SK-N-SH (cell line): ENCODE measurements at regions not wholly inside any gene's neighbourhood (a gene's known extent, or its start where the extent isn't known, plus 50 kb on each side); places are given as distances from the start of the nearest gene placed in this dataset.

ENCODE experiments used
- CTCF ChIA-PET: fragments of 300-600, 350-600 bp; formaldehyde crosslinking; extraction: SDS; loops from one replicate; lab custom pipeline; 2021; lab: Yijun Ruan, JAX
- POLR2A ChIA-PET: fragments of 350-600 bp; sonication (Branson Sonifier 250); formaldehyde crosslinking; extraction: SDS; loops from one replicate; lab custom pipeline; 2020; ENCODE audit warnings: antibody characterized with exemption, inconsistent platforms; lab: Yijun Ruan, JAX
- DNase-seq: peaks from one replicate; pipeline ENCODE4 v3.0.0; 2012
- H2AFZ ChIP-seq: fragments of 200-600 bp; sonication (generic); 2 replicates; pipeline ENCODE4 v1.8.1; 2016; ENCODE audit warnings: antibody characterized with exemption, mild to moderate bottlenecking, low read depth
- H3F3A ChIP-seq: fragments of 200-600 bp; sonication (generic); replicated peaks from 2 replicates; pipeline ENCODE3; 2016; ENCODE audit warnings: antibody characterized with exemption, mild to moderate bottlenecking; ENCODE audit not compliant: insufficient read depth
- H3K27ac ChIP-seq, 2 experiments: fragments of 200-500 bp in 1 of 2; fragments of 200-600 bp in 1 of 2; sonication (Bioruptor generic) in 1 of 2; sonication (generic), shearing (Covaris generic) in 1 of 2; 2 replicates each; pipeline versions ENCODE4 v1.5.1 to v1.6.1; 2014 to 2016; ENCODE audit warnings: low read depth in 2 of 2, inconsistent platforms in 1 of 2, low read length in 1 of 2, mild to moderate bottlenecking in 1 of 2, mixed read lengths in 1 of 2
- H3K27me3 ChIP-seq: fragments of 200-600 bp; sonication (generic), shearing (Covaris generic); 2 replicates; pipeline ENCODE4 v1.6.1; 2016; ENCODE audit warnings: mixed run types; ENCODE audit not compliant: insufficient read depth
- H3K36me3 ChIP-seq, 2 experiments: fragments of 200-500 bp in 1 of 2; fragments of 200-600 bp in 1 of 2; sonication (Bioruptor generic) in 1 of 2; sonication (generic) in 1 of 2; replicated peaks in 1 of 2; 2 replicates each; pipeline versions ENCODE3 to v1.5.1; 2014 to 2016; ENCODE audit warnings: low read length in 1 of 2, mild to moderate bottlenecking in 1 of 2; ENCODE audit not compliant: insufficient read depth in 2 of 2, control insufficient read depth in 1 of 2
- H3K4me1 ChIP-seq, 2 experiments: fragments of 200-500 bp in 1 of 2; fragments of 200-600 bp in 1 of 2; sonication (Bioruptor generic) in 1 of 2; sonication (generic), shearing (Covaris generic) in 1 of 2; 2 replicates each; pipeline versions ENCODE4 v1.5.1 to v1.6.1; 2014 to 2016; ENCODE audit warnings: low read depth in 1 of 2, low read length in 1 of 2, mixed run types in 1 of 2; ENCODE audit not compliant: insufficient read depth in 2 of 2, control insufficient read depth in 1 of 2
- H3K4me2 ChIP-seq: fragments of 200-600 bp; sonication (generic), shearing (Covaris generic); 2 replicates; pipeline ENCODE4 v1.6.1; 2017; ENCODE audit warnings: mixed run types
- H3K4me3 ChIP-seq, 2 experiments: fragments of 200-500 bp in 1 of 2; fragments of 200-600 bp in 1 of 2; sonication (Bioruptor generic) in 1 of 2; sonication (generic), shearing (Covaris generic) in 1 of 2; 2 replicates each; pipeline versions ENCODE4 v1.5.1 to v1.8.1; 2014 to 2016; ENCODE audit warnings: low read depth in 2 of 2, inconsistent platforms in 1 of 2, low read length in 1 of 2, mild to moderate bottlenecking in 1 of 2, mixed read lengths in 1 of 2, moderate library complexity in 1 of 2
- H3K79me2 ChIP-seq: fragments of 200-600 bp; sonication (generic); 2 replicates; pipeline ENCODE4 v1.8.1; 2017; ENCODE audit warnings: mild to moderate bottlenecking; ENCODE audit not compliant: insufficient read depth
- H3K9ac ChIP-seq: fragments of 200-600 bp; sonication (generic); 2 replicates; pipeline ENCODE4 v1.6.1; 2017; ENCODE audit warnings: mixed run types
- H3K9me2 ChIP-seq: fragments of 200-600 bp; sonication (generic); 2 replicates; pipeline ENCODE4 v1.6.1; 2017; ENCODE audit warnings: mixed run types
- H3K9me3 ChIP-seq: fragments of 200-600 bp; sonication (generic); 2 replicates; pipeline ENCODE4 v1.6.1; 2017; ENCODE audit warnings: mixed run types, mild to moderate bottlenecking, moderate library complexity
- H4K20me1 ChIP-seq: fragments of 200-600 bp; sonication (generic); 2 replicates; pipeline ENCODE4 v1.6.1; 2017; ENCODE audit warnings: mild to moderate bottlenecking, mixed run types; ENCODE audit not compliant: insufficient read depth
- FOXJ3 ChIP-seq: sonication (generic); formaldehyde crosslinking; IDR thresholded peaks from 2 replicates; pipeline ENCODE4 v1.5.1; 2020; ENCODE audit warnings: mild to moderate bottlenecking, missing genetic modification reagents
- GABPA ChIP-seq: IDR thresholded peaks from 2 replicates; pipeline ENCODE4 v1.4.0; 2012; ENCODE audit warnings: low read depth, mild to moderate bottlenecking
- MEF2A ChIP-seq: IDR thresholded peaks from 2 replicates; pipeline ENCODE4 v1.4.0; 2012; ENCODE audit warnings: low read depth, borderline replicate concordance
- MXI1 ChIP-seq: IDR thresholded peaks from 2 replicates; pipeline ENCODE4 v1.6.1; 2012; ENCODE audit warnings: mild to moderate bottlenecking, low read depth, low read length, improper control_type of control experiment
- NFIC ChIP-seq: IDR thresholded peaks from 2 replicates; pipeline ENCODE4 v1.4.0; 2012; ENCODE audit warnings: borderline replicate concordance
- POLR2AphosphoS5 ChIP-seq: IDR thresholded peaks from 2 replicates; pipeline ENCODE4 v1.6.1; 2012; ENCODE audit warnings: low read depth, low read length
- RCOR1 ChIP-seq: fragments of 150-350 bp; IDR thresholded peaks from 2 replicates; pipeline ENCODE4 v1.6.1; 2017; ENCODE audit warnings: antibody characterized with exemption, low read length
- TAF1 ChIP-seq: IDR thresholded peaks from 2 replicates; pipeline ENCODE4 v1.6.1; 2012; ENCODE audit warnings: low read depth, mild to moderate bottlenecking, low read length, moderate library complexity, borderline replicate concordance
- TCF12 ChIP-seq: IDR thresholded peaks from 2 replicates; pipeline ENCODE4 v1.4.0; 2012
- TEAD4 ChIP-seq: IDR thresholded peaks from 2 replicates; pipeline ENCODE4 v1.4.0; 2012; ENCODE audit warnings: mild to moderate bottlenecking, borderline replicate concordance; ENCODE audit not compliant: insufficient read depth
- YY1 ChIP-seq: IDR thresholded peaks from 2 replicates; pipeline ENCODE4 v1.4.0; 2012; ENCODE audit warnings: low read depth, mild to moderate bottlenecking
- WGBS: methylation state at CpG from one replicate; pipeline ENCODE4 v1.1.6; 2017; ENCODE audit warnings: low lambda C conversion rate; 5-methylcytosine and 5-hydroxymethylcytosine counted together
- TF ChIP-seq, protein P1 (sequence below): IDR thresholded peaks from 2 replicates; pipeline ENCODE4 v1.4.0; 2012; ENCODE audit warnings: low read depth, borderline replicate concordance
- TF ChIP-seq, protein P2 (sequence below): fragments of 200-600 bp; sonication (generic); IDR thresholded peaks from 2 replicates; pipeline ENCODE4 v1.6.1; 2017; ENCODE audit warnings: antibody characterized with exemption, mild to moderate bottlenecking, moderate library complexity
- TF ChIP-seq, protein P3 (sequence below): IDR thresholded peaks from 2 replicates; pipeline ENCODE4 v1.6.1; 2012; ENCODE audit warnings: mild to moderate bottlenecking, low read depth, low read length, moderate library complexity
- TF ChIP-seq, protein P4 (sequence below): IDR thresholded peaks from 2 replicates; pipeline ENCODE4; 2012
- TF ChIP-seq, protein P5 (sequence below): fragments of 150-350 bp; IDR thresholded peaks from 2 replicates; pipeline ENCODE4 v1.6.1; 2016; ENCODE audit warnings: mild to moderate bottlenecking, low read depth, low read length

DNA sequence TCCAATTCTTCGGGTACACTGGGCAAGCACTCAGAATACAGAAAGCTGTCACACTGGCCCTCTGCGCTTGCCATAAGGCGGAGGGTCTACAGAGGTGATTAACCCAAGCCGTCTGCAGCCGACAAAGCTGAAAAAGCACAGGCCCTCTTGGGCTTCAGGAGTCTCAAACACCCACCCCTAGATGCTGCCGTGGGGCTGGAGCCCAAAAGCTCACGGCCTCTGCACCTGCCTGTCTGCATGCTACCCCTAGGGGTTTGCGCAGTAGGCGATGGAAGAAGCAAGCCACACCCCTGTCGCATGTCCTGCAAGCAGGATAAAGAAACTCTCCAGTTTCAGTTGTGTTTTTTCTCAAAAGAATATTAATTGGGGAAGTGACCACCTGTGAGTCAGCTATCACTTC lies 118.8 kb upstream of the PLEKHA5 start (continued):
- TF ChIP-seq, protein P1, sequence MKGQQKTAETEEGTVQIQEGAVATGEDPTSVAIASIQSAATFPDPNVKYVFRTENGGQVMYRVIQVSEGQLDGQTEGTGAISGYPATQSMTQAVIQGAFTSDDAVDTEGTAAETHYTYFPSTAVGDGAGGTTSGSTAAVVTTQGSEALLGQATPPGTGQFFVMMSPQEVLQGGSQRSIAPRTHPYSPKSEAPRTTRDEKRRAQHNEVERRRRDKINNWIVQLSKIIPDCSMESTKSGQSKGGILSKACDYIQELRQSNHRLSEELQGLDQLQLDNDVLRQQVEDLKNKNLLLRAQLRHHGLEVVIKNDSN: no peak
- no peak for TF ChIP-seq TEAD4
- TF ChIP-seq, all 33 proteins: peak for 0

DNA sequence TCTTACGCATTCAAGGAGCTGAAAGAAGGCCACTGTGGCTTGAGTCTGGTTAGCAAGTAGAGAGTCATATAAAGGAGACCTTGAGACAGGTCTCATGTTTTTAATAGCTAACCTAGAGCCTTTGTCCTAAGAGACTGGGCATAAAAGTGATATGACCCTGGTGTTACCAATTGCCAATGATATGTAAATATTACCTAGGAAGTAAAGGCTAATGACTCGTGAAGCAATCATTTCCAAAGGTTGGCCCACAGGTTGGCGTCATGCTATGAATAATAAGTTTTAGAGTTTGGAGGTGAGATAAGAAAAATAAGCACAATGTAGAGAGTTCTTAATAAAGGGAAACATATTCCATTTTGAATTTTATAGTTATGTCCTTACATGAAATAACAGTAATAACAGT lies 116.6 kb upstream of the PLEKHA5 start:
- ChIA-PET CTCF (interaction anchor here (1.3 kb wide), 1 partner anchor 14 kb away, joined by 3 read pairs; no protein-coding TSS in a partner anchor), POLR2A (no interaction called here)
- H3K27me3 ChIP-seq: no peaks in the 10 kb centered on the region
- no peak overlapping the region for H3K27ac ChIP-seq
- no peak overlapping the region for H3K4me3 ChIP-seq
- peaks cover 2% of the 10 kb centered on the region for H3F3A ChIP-seq
- no peaks in the 10 kb centered on the region for H3K79me2 ChIP-seq
- no peak for DNase-seq
- H2AFZ ChIP-seq: no peak overlapping the region
- no peaks in the 10 kb centered on the region for H4K20me1 ChIP-seq
- H3K9me2 ChIP-seq: no peaks in the 10 kb centered on the region
- H3K4me1 ChIP-seq: peaks cover 0 to 1% of the 10 kb centered on the region in 2 experiments; a peak in 1 of 4 replicates
- H3K9me3 ChIP-seq: no peaks in the 10 kb centered on the region
- H3K36me3 ChIP-seq: no peaks in the 10 kb centered on the region
- H3K4me2 ChIP-seq: no peak overlapping the region
- no peak overlapping the region for H3K9ac ChIP-seq
- 77% methylated on average over 3 of the region's 3 CpGs for WGBS
- TF ChIP-seq TEAD4 (no peak), MXI1 (no peak), TCF12 (no peak)
- TF ChIP-seq, all 33 proteins: peak for 0

DNA sequence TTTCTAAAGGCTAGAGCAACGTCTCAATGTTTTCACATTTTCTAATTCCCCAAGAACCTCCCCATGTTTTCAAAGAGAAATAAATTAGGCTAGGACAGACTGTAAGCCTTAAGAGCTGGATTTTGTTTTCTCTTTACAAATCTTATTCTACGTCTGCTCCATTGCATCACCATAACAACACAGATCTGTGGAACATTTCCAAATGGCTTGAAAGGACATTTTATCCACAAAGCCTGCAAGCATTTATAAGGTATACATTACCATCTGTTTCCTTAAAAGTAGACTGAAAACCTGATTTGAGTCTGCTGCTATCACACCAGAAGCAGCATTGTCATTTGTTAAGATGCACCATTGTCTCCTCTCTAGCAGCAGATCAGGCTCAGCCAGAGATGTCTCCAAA lies 115.3 kb upstream of the PLEKHA5 start:
- no peak for DNase-seq
- Histone ChIP-seq H3F3A (peaks cover 14% of the 10 kb centered on the region), H3K4me1 (peaks cover 0 to 11% of the 10 kb centered on the region in 2 experiments; a peak in 1 of 4 replicates), H3K79me2 (no peaks in the 10 kb centered on the region), H3K4me3 (no peak overlapping the region), H3K9ac (no peak overlapping the region), H2AFZ (no peak overlapping the region), H4K20me1 (no peaks in the 10 kb centered on the region), H3K9me2 (no peaks in the 10 kb centered on the region), H3K9me3 (no peaks in the 10 kb centered on the region), H3K4me2 (no peak overlapping the region), H3K27ac (no peak overlapping the region), H3K27me3 (no peaks in the 10 kb centered on the region), H3K36me3 (no peaks in the 10 kb centered on the region)
- ChIA-PET POLR2A (no interaction called here), CTCF (no interaction called here)
- WGBS: 49% methylated on average over 2 of the region's 2 CpGs
- TF ChIP-seq RCOR1 (no peak), YY1 (no peak), GABPA (no peak), TAF1 (no peak), TCF12 (no peak), FOXJ3 (CRISPR knock-in tag) (no peak), NFIC (no peak), MEF2A (no peak), POLR2AphosphoS5 (no peak)
- TF ChIP-seq, protein P2, sequence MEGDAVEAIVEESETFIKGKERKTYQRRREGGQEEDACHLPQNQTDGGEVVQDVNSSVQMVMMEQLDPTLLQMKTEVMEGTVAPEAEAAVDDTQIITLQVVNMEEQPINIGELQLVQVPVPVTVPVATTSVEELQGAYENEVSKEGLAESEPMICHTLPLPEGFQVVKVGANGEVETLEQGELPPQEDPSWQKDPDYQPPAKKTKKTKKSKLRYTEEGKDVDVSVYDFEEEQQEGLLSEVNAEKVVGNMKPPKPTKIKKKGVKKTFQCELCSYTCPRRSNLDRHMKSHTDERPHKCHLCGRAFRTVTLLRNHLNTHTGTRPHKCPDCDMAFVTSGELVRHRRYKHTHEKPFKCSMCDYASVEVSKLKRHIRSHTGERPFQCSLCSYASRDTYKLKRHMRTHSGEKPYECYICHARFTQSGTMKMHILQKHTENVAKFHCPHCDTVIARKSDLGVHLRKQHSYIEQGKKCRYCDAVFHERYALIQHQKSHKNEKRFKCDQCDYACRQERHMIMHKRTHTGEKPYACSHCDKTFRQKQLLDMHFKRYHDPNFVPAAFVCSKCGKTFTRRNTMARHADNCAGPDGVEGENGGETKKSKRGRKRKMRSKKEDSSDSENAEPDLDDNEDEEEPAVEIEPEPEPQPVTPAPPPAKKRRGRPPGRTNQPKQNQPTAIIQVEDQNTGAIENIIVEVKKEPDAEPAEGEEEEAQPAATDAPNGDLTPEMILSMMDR: no peak
- TF ChIP-seq, protein P3, sequence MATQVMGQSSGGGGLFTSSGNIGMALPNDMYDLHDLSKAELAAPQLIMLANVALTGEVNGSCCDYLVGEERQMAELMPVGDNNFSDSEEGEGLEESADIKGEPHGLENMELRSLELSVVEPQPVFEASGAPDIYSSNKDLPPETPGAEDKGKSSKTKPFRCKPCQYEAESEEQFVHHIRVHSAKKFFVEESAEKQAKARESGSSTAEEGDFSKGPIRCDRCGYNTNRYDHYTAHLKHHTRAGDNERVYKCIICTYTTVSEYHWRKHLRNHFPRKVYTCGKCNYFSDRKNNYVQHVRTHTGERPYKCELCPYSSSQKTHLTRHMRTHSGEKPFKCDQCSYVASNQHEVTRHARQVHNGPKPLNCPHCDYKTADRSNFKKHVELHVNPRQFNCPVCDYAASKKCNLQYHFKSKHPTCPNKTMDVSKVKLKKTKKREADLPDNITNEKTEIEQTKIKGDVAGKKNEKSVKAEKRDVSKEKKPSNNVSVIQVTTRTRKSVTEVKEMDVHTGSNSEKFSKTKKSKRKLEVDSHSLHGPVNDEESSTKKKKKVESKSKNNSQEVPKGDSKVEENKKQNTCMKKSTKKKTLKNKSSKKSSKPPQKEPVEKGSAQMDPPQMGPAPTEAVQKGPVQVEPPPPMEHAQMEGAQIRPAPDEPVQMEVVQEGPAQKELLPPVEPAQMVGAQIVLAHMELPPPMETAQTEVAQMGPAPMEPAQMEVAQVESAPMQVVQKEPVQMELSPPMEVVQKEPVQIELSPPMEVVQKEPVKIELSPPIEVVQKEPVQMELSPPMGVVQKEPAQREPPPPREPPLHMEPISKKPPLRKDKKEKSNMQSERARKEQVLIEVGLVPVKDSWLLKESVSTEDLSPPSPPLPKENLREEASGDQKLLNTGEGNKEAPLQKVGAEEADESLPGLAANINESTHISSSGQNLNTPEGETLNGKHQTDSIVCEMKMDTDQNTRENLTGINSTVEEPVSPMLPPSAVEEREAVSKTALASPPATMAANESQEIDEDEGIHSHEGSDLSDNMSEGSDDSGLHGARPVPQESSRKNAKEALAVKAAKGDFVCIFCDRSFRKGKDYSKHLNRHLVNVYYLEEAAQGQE: no peak
- TF ChIP-seq, protein P4, sequence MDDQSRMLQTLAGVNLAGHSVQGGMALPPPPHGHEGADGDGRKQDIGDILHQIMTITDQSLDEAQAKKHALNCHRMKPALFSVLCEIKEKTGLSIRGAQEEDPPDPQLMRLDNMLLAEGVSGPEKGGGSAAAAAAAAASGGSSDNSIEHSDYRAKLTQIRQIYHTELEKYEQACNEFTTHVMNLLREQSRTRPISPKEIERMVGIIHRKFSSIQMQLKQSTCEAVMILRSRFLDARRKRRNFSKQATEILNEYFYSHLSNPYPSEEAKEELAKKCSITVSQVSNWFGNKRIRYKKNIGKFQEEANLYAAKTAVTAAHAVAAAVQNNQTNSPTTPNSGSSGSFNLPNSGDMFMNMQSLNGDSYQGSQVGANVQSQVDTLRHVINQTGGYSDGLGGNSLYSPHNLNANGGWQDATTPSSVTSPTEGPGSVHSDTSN: no peak
- TF ChIP-seq, protein P1: no peak
- TF ChIP-seq, protein P5, sequence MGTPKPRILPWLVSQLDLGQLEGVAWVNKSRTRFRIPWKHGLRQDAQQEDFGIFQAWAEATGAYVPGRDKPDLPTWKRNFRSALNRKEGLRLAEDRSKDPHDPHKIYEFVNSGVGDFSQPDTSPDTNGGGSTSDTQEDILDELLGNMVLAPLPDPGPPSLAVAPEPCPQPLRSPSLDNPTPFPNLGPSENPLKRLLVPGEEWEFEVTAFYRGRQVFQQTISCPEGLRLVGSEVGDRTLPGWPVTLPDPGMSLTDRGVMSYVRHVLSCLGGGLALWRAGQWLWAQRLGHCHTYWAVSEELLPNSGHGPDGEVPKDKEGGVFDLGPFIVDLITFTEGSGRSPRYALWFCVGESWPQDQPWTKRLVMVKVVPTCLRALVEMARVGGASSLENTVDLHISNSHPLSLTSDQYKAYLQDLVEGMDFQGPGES: no peak
